Medulla oblongata (tissue), 1 donor: ENCODE measurements at regions not wholly inside any gene's neighbourhood (a gene's known extent, or its start where the extent isn't known, plus 50 kb on each side); places are given as distances from the start of the nearest gene placed in this dataset.
A peak's percentile ranks its signal among the peaks of the same experiment; 100 is the strongest.
"Not testable (repeated sequence)": the region's sequence is repeated elsewhere in the genome, so short reads cannot be mapped to it uniquely, and the experiment has no call there.

Experiments
- DNase-seq: peaks from one replicate; pipeline ENCODE4 v3.0.0-alpha.2; 2015; ENCODE audit errors: extremely low spot score

GRCh38 chr11:45754741-45755140 lies 50.2 kb upstream of the SLC35C1 start:
- no peak for DNase-seq

- no peak for DNase-seq
Observed at GRCh38 chr11:45754261-45754709, 50.7 kb upstream of the SLC35C1 start.

- DNase-seq: no peak
Observed at GRCh38 chr11:45752106-45752505, 52.8 kb upstream of the SLC35C1 start.

- DNase-seq: no peak
Observed at GRCh38 chr11:45751430-45751829, 53.5 kb upstream of the SLC35C1 start.

GRCh38 chr11:45750439-45750838 lies 54.5 kb upstream of the SLC35C1 start:
- no peak for DNase-seq

GRCh38 chr11:45748801-45749200 lies 56.1 kb upstream of the SLC35C1 start:
- no peak for DNase-seq

GRCh38 chr11:45745065-45745811 lies 59.7 kb upstream of the SLC35C1 start:
- DNase-seq: peak; percentile 57

- DNase-seq: no peak
Observed at GRCh38 chr11:45743556-45744468, 61.1 kb upstream of the SLC35C1 start.

- no peak for DNase-seq
Observed at GRCh38 chr11:45741582-45741981, 63.4 kb upstream of the SLC35C1 start.

- DNase-seq: no peak
Observed at GRCh38 chr11:45741032-45741431, 63.9 kb upstream of the SLC35C1 start.

GRCh38 chr11:45739866-45740265 lies 65.1 kb upstream of the SLC35C1 start:
- no peak for DNase-seq

- not testable (repeated sequence) for DNase-seq
Observed at GRCh38 chr11:45739071-45739470, 65.9 kb upstream of the SLC35C1 start.

GRCh38 chr11:45738194-45738593 lies 66.8 kb upstream of the SLC35C1 start:
- not testable (repeated sequence) for DNase-seq

GRCh38 chr11:45737056-45737455 lies 67.9 kb upstream of the SLC35C1 start:
- DNase-seq: no peak

- no peak for DNase-seq
Observed at GRCh38 chr11:45736424-45736823, 68.5 kb upstream of the SLC35C1 start.

- no peak for DNase-seq
Observed at GRCh38 chr11:45733176-45733575, 67.8 kb upstream of the CHST1 start.

- no peak for DNase-seq
Observed at GRCh38 chr11:45732343-45732742, 66.9 kb upstream of the CHST1 start.

GRCh38 chr11:45731171-45731570 lies 65.7 kb upstream of the CHST1 start:
- DNase-seq: not testable (repeated sequence)

- no peak for DNase-seq
Observed at GRCh38 chr11:45730014-45730413, 64.6 kb upstream of the CHST1 start.

- no peak for DNase-seq
Observed at GRCh38 chr11:45726493-45727054, 61.2 kb upstream of the CHST1 start.

GRCh38 chr11:45725776-45726492 lies 60.5 kb upstream of the CHST1 start:
- DNase-seq: no peak

- no peak for DNase-seq
Observed at GRCh38 chr11:45725121-45725520, 59.7 kb upstream of the CHST1 start.
